GM18520 (cell line): ENCODE measurements at regions not wholly inside any gene's neighbourhood (a gene's known extent, or its start where the extent isn't known, plus 50 kb on each side); places are given as distances from the start of the nearest gene placed in this dataset.
"Not testable (repeated sequence)": the region's sequence is repeated elsewhere in the genome, so short reads cannot be mapped to it uniquely, and the experiment has no call there.

Experiments
- ATAC-seq: cut with Tn5 transposase; IDR thresholded peaks from one replicate; pipeline ENCODE4 v1.9.1; 2021; ENCODE audit not compliant: unreplicated experiment

- ATAC-seq = not testable (repeated sequence)
These were observed 113.4 kb downstream of the XPNPEP1 start for GRCh38 chr10:109809954-109810353.

DNA sequence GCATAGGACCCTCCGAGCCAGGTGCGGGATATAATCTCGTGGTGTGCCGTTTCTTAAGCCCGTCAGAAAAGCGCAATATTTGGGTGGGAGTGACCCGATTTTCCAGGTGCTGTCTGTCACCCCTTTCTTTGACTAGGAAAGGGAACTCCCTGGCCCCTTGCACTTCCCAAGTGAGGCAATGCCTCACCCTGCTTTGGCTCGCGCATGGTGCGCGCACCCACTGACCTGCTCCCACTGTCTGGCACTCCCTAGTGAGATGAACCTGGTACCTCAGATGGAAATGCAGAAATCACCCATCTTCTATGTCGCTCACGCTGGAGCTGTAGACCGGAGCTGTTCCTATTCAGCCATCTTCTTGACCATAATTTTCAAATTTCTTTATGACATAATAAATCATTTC lies 122.1 kb downstream of the XPNPEP1 start:
- not testable (repeated sequence) for ATAC-seq

GRCh38 chr10:109790647-109791046 lies 132.7 kb downstream of the XPNPEP1 start:
- no peak for ATAC-seq

- no peak for ATAC-seq
These were observed 139.1 kb downstream of the XPNPEP1 start for GRCh38 chr10:109784236-109784635.

GRCh38 chr10:109783286-109783685 lies 140.0 kb downstream of the XPNPEP1 start:
- no peak for ATAC-seq

GRCh38 chr10:109780997-109781396 lies 142.3 kb downstream of the XPNPEP1 start:
- ATAC-seq = no peak

- no peak for ATAC-seq
These were observed 144.3 kb downstream of the XPNPEP1 start for GRCh38 chr10:109778993-109779392.

DNA sequence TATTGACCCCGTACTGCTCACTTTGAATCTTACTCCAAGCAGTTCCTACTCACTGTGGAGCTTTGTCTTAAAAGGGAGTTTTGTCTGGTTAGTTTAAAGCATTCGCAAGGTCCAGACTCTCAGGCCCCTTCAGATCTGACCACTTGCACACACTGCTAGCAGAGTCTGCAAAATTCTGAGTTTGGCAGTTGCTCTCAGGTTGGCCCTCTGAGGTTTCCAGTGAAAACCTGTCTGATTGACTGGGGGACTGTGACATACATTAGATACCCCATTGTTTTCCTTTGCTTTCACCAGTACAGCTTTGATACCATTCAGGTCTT lies 149.2 kb downstream of the XPNPEP1 start:
- ATAC-seq = no peak

- ATAC-seq = no peak
These were observed 149.8 kb downstream of the XPNPEP1 start for GRCh38 chr10:109773288-109774120.

- ATAC-seq = no peak
These were observed 152.6 kb downstream of the XPNPEP1 start for GRCh38 chr10:109770663-109771062.

DNA sequence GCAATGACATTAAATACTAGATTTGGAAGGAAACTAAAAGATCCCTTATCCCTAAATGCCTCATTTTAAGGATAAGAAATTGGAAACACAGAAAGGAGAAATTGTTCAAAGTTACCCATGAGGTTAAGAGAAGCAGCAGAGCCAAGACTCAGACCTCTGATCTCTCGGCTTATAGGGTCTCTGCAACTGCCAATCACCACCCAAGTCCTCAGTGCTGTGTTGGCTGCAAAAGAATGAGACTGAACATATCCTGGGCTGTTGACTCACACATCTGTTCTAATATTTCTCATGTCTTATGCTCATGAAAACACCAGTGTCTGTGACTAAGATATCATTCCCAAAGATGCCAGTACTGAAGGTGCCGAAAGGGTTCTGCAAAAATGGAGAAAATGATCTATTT lies 153.3 kb downstream of the XPNPEP1 start:
- ATAC-seq = no peak

DNA sequence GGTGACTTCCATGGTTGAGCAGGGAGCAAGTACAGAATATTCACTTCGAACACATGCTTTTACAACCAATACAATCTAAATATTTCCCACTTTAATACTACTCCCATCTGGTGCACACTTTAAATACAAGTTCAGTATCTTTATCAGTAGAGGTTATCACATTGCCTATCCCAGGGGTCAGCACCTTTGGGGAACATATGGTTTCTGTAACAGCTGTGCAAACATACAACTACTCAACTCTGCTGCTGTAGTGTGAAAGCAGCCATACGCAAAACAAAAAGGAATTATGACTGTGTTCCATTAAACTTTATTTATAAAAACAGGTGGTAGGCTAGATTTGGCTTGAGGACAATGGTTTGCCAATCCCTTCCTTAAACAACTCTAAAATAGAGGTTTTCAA lies 157.5 kb downstream of the XPNPEP1 start:
- ATAC-seq = no peak

GRCh38 chr10:109762555-109762954 lies 160.8 kb downstream of the XPNPEP1 start:
- ATAC-seq = no peak

DNA sequence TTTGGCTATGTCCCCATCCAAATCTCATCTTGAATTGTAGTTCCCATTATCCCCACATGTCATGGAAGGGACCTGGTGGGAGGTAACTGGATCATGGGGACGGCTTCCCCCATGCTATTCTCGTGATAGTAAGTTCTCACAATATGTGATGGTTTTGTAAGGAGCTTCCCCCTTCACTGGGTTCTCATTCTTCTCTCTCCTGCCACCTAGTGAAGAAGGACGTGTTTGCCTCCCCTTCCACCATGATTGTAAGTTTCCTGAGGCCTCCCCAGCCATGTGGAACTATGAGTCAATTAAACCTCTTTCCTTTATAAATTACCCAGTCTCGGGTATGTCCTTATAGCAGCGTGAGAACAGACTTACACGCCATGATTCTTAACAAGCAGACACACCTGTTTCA lies 165.6 kb downstream of the XPNPEP1 start:
- ATAC-seq = not testable (repeated sequence)

DNA sequence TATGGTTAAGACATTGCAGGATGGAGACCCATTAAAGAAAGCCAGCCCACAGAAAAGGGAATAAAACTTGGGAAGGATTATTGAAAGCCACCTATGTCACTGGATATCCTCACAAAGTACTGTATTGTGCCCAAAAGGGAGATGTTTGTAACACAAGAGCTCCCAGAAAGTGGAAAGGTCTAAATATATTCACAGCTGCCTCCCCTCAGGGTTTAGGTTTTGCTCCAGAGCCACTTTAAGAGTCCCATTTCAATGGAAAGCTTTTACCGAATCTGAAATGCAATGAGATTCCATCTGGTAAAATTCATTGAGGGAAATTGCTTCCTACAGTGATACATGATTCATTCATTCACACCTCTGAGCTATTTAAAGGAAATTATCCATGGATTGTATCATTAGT lies 176.4 kb downstream of the XPNPEP1 start:
- no peak for ATAC-seq

DNA sequence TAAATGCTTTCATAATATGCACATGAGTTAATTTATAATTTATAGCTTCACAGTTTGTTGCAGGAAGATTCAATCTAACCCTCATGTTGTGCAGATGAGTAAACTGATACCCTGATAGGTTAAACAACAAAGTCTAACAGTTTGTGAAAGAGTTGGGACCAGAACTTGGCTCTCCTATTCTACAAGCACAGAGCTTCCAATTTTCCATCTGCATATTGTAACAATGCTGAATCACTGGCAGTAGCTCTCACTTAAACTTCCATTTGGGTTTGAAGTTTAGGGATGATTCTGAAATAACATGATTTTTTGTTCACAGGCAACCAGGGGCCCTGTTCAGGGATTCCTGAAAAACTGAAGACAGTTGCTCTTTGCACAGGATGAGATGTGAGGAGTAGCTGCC lies 179.3 kb downstream of the XPNPEP1 start:
- ATAC-seq = no peak

GRCh38 chr10:109743574-109743973 lies 179.7 kb downstream of the XPNPEP1 start:
- no peak for ATAC-seq

DNA sequence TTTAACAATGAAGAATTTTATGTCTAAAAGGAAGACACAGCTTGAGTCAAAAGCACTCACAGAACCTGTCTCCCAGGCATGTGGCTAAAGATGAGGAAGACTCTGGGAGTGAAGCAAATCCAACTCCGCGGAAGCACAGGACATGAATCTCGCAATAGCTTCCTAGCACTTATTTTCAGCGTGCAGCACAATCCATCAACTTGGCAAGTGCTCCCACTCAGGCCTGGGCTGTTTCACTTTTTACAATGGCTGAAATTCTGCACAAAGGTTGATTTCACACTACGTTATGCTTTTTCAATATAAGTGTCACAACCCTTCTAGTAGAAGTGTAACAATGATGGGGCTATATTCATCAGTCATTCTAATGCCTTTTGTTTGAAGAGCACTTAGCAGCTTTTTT lies 180.2 kb downstream of the XPNPEP1 start:
- no peak for ATAC-seq

- no peak for ATAC-seq
These were observed 181.6 kb downstream of the XPNPEP1 start for GRCh38 chr10:109741712-109742111.

DNA sequence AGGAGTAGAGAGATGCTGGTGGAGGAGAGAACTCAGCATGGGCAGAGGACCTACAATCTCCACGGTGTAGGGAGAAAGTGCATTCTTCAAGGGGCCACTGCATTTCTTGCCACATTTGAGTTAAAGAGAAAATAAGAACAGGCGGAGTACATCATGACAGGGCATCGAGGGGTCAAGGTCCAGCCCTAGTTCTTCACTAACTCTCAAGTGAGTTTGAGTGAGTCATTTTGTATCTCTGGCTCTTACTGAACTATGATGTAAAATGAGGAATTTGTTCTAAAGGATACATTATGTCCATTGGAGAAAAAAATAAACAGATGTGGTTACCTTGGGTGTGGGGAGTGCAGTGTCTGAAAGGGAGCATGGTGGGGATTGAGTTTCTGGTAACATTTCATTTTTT lies 182.9 kb downstream of the XPNPEP1 start:
- no peak for ATAC-seq

DNA sequence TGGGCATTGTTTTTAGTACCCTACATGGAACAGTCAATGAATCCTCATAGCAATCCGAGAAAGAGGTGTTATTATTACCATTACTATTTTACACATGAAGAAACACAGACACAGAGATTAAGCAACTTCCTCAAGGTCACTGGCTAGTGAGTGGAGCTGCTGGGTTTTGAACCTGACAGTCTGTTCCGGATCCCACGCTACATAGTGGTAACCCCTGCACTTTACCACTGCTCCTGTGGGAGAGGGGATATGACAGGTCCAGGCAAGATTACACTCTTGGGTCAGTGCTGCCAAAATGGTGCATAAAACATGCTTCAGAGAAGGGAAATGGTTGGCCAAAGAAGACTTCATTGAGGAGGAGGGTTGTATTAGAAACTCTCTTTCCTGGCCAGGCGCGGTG lies 185.7 kb downstream of the XPNPEP1 start:
- ATAC-seq = no peak

DNA sequence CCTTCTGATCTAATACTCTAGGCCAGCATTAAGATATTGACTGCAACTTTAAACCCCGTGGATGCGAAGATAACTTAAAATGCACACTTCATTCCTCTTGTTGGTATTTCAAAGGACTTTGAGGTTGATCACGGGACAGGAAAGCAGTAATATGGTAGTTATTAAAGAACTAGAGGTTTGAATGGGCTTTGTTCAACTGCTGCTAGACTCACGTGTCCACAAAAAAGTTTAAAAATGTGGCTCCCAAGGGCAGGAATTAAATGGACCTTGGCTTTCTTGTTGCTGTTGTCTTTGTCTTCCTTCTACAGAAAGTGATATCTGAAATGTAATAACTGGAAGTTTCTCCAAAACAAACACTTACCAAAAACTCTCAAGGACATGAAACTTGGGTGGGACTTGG lies 186.3 kb downstream of the XPNPEP1 start:
- no peak for ATAC-seq

GRCh38 chr10:109735776-109736175 lies 187.5 kb downstream of the XPNPEP1 start:
- no peak for ATAC-seq
